ENCODE measurements at regions not wholly inside any gene's neighbourhood (a gene's known extent, or its start where the extent isn't known, plus 50 kb on each side); places are given as distances from the start of the nearest gene placed in this dataset.
A peak's percentile ranks its signal among the peaks of the same experiment; 100 is the strongest.

GRCh38 chr2:216557820-216558219 is 59.2 kb downstream of the RPL37A start:
- no peaks in the 10 kb centered on the region for H3K36me3 ChIP-seq (ENCODE audit: insufficient read depth, low read length)
- H3K4me3 ChIP-seq (ENCODE audit: low read length): peak overlapping the region; percentile 20
- H3K79me2 ChIP-seq (replicated peaks; ENCODE audit: insufficient read depth, low read length): no peaks in the 10 kb centered on the region
- H2AFZ ChIP-seq (ENCODE audit: low read depth, low read length): no peak overlapping the region
- H3K27ac ChIP-seq (ENCODE audit: low read length): no peak overlapping the region
- no peak overlapping the region for H3K4me2 ChIP-seq (ENCODE audit: low read length)
- no peaks in the 10 kb centered on the region for H4K20me1 ChIP-seq (ENCODE audit: insufficient read depth)
- no peak for TF ChIP-seq RAD21 (conservative IDR thresholded peaks at IDR 0.05)
- no peak for TF ChIP-seq EP300 (conservative IDR thresholded peaks at IDR 0.05; ENCODE audit: poor library complexity, severe bottlenecking)
- no peaks in the 10 kb centered on the region for H3F3A ChIP-seq (ENCODE audit: insufficient read depth, low read length, poor library complexity, severe bottlenecking)
- H3K27me3 ChIP-seq (ENCODE audit: insufficient read depth, low read depth, low read length): no peaks in the 10 kb centered on the region
- no peak overlapping the region for H3K9ac ChIP-seq (ENCODE audit: low read length)
- H3K9me3 ChIP-seq (ENCODE audit: low read length): no peaks in the 10 kb centered on the region
- H3K9me2 ChIP-seq (ENCODE audit: insufficient read depth, low read length): no peaks in the 10 kb centered on the region

GRCh38 chr2:216559625-216560156 is 61.0 kb downstream of the RPL37A start:
- TF ChIP-seq POLR2AphosphoS5 (IDR thresholded peaks at IDR 0.05) (no peak), MXI1 (conservative IDR thresholded peaks at IDR 0.05; ENCODE audit: poor library complexity, severe bottlenecking) (no peak), EZH2 (IDR thresholded peaks at IDR 0.05; ENCODE audit: borderline replicate concordance, insufficient read depth, low read length, poor library complexity, severe bottlenecking) (no peak), CTCF (IDR thresholded peaks at IDR 0.05; ENCODE audit: poor library complexity, severe bottlenecking) (no peak), EP300 (conservative IDR thresholded peaks at IDR 0.05; ENCODE audit: poor library complexity, severe bottlenecking) (no peak), RAD21 (conservative IDR thresholded peaks at IDR 0.05) (no peak), REST (IDR thresholded peaks at IDR 0.05; ENCODE audit: borderline replicate concordance) (no peak)
- no peak overlapping the region for H3K4me3 ChIP-seq (ENCODE audit: low read length)
- H3K27me3 ChIP-seq (ENCODE audit: insufficient read depth, low read depth, low read length): no peaks in the 10 kb centered on the region
- no peak overlapping the region for H2AFZ ChIP-seq (ENCODE audit: low read depth, low read length)
- no peaks in the 10 kb centered on the region for H3K9me3 ChIP-seq (ENCODE audit: low read length)
- H3K9ac ChIP-seq (ENCODE audit: low read length): no peak overlapping the region
- no peaks in the 10 kb centered on the region for H3F3A ChIP-seq (ENCODE audit: insufficient read depth, low read length, poor library complexity, severe bottlenecking)
- H4K20me1 ChIP-seq (ENCODE audit: insufficient read depth): no peaks in the 10 kb centered on the region
- no peak overlapping the region for H3K4me2 ChIP-seq (ENCODE audit: low read length)
- no peaks in the 10 kb centered on the region for H3K36me3 ChIP-seq (ENCODE audit: insufficient read depth, low read length)
- H3K79me2 ChIP-seq (replicated peaks; ENCODE audit: insufficient read depth, low read length): no peaks in the 10 kb centered on the region
- no peaks in the 10 kb centered on the region for H3K9me2 ChIP-seq (ENCODE audit: insufficient read depth, low read length)
- no peak overlapping the region for H3K27ac ChIP-seq (ENCODE audit: low read length)

GRCh38 chr2:216560838-216561270 is 62.2 kb downstream of the RPL37A start:
- Histone ChIP-seq H3K36me3 (ENCODE audit: insufficient read depth, low read length) (no peaks in the 10 kb centered on the region), H2AFZ (ENCODE audit: low read depth, low read length) (no peak overlapping the region), H3K4me3 (ENCODE audit: low read length) (no peak overlapping the region), H3K79me2 (replicated peaks; ENCODE audit: insufficient read depth, low read length) (no peaks in the 10 kb centered on the region), H3F3A (ENCODE audit: insufficient read depth, low read length, poor library complexity, severe bottlenecking) (no peaks in the 10 kb centered on the region), H3K4me2 (ENCODE audit: low read length) (no peak overlapping the region), H3K27ac (ENCODE audit: low read length) (no peak overlapping the region), H4K20me1 (ENCODE audit: insufficient read depth) (no peaks in the 10 kb centered on the region), H3K27me3 (ENCODE audit: insufficient read depth, low read depth, low read length) (no peaks in the 10 kb centered on the region), H3K9me2 (ENCODE audit: insufficient read depth, low read length) (no peaks in the 10 kb centered on the region), H3K9ac (ENCODE audit: low read length) (no peak overlapping the region), H3K9me3 (ENCODE audit: low read length) (no peaks in the 10 kb centered on the region)
- TF ChIP-seq RAD21 (conservative IDR thresholded peaks at IDR 0.05): no peak
- TF ChIP-seq SMC3 (conservative IDR thresholded peaks at IDR 0.05; ENCODE audit: poor library complexity): no peak
- TF ChIP-seq CTCF (IDR thresholded peaks at IDR 0.05; ENCODE audit: poor library complexity, severe bottlenecking): no peak
- TF ChIP-seq EP300 (conservative IDR thresholded peaks at IDR 0.05; ENCODE audit: poor library complexity, severe bottlenecking): no peak
- TF ChIP-seq REST (IDR thresholded peaks at IDR 0.05; ENCODE audit: borderline replicate concordance): no peak
- no peak for TF ChIP-seq EZH2 (IDR thresholded peaks at IDR 0.05; ENCODE audit: borderline replicate concordance, insufficient read depth, low read length, poor library complexity, severe bottlenecking)
- TF ChIP-seq TAF1 (IDR thresholded peaks at IDR 0.05; ENCODE audit: low read depth): no peak
- TF ChIP-seq POLR2AphosphoS5 (IDR thresholded peaks at IDR 0.05): no peak
